ENCODE measurements at regions not wholly inside any gene's neighbourhood (a gene's known extent, or its start where the extent isn't known, plus 50 kb on each side); places are given as distances from the start of the nearest gene placed in this dataset.

GRCh38 chr1:208967334-208967733 lies 616.2 kb upstream of the CAMK1G start:
- Histone ChIP-seq H2AFZ (no peak overlapping the region), H3F3A (ENCODE audit: insufficient read depth) (no peaks in the 10 kb centered on the region), H3K9ac (no peak overlapping the region), H4K20me1 (ENCODE audit: insufficient read depth) (no peaks in the 10 kb centered on the region), H3K4me3 (no peak overlapping the region), H3K9me2 (ENCODE audit: insufficient read depth) (no peaks in the 10 kb centered on the region), H3K9me3 (ENCODE audit: low read depth) (no peaks in the 10 kb centered on the region), H3K4me2 (ENCODE audit: unreplicated experiment) (no peak overlapping the region), H3K4me1 (ENCODE audit: insufficient read depth) (no peaks in the 10 kb centered on the region), H3K27me3 (replicated peaks; ENCODE audit: insufficient read depth) (no peaks in the 10 kb centered on the region), H3K36me3 (ENCODE audit: low read depth) (no peaks in the 10 kb centered on the region), H3K27ac (no peak overlapping the region), H3K79me2 (ENCODE audit: insufficient read depth) (no peaks in the 10 kb centered on the region)
- DNase-seq, result no peak
- no peak for TF ChIP-seq EZH2 (IDR thresholded peaks at IDR 0.05; ENCODE audit: insufficient read depth, poor library complexity, severe bottlenecking)
- TF ChIP-seq EZH2phosphoT487 (IDR thresholded peaks at IDR 0.05; ENCODE audit: insufficient read depth, low read depth), result no peak
- 15 to 29% methylated on average over 4 of the region's 4 CpGs for WGBS, 2 experiments (ENCODE audit: low coverage in 1 of 2, low lambda C conversion rate in 2 of 2, missing lambda C conversion rate in 2 of 2)
- in situ Hi-C loops (cut with MboI), result no loop called here

GRCh38 chr1:208974717-208975116 lies 608.8 kb upstream of the CAMK1G start:
- Histone ChIP-seq H3K27ac (no peak overlapping the region), H3F3A (ENCODE audit: insufficient read depth) (no peaks in the 10 kb centered on the region), H3K4me1 (ENCODE audit: insufficient read depth) (no peaks in the 10 kb centered on the region), H3K79me2 (ENCODE audit: insufficient read depth) (no peaks in the 10 kb centered on the region), H3K9ac (no peak overlapping the region), H3K4me2 (ENCODE audit: unreplicated experiment) (no peak overlapping the region), H3K9me2 (ENCODE audit: insufficient read depth) (no peaks in the 10 kb centered on the region), H2AFZ (no peak overlapping the region), H3K4me3 (no peak overlapping the region), H3K9me3 (ENCODE audit: low read depth) (no peaks in the 10 kb centered on the region), H3K27me3 (replicated peaks; ENCODE audit: insufficient read depth) (no peaks in the 10 kb centered on the region), H4K20me1 (ENCODE audit: insufficient read depth) (no peaks in the 10 kb centered on the region), H3K36me3 (ENCODE audit: low read depth) (no peaks in the 10 kb centered on the region)
- DNase-seq, result no peak
- TF ChIP-seq EZH2phosphoT487 (IDR thresholded peaks at IDR 0.05; ENCODE audit: insufficient read depth, low read depth) (no peak), EZH2 (IDR thresholded peaks at IDR 0.05; ENCODE audit: insufficient read depth, poor library complexity, severe bottlenecking) (no peak)
- 35 to 38% methylated on average over 4 of the region's 4 CpGs for WGBS, 2 experiments (ENCODE audit: low coverage in 1 of 2, low lambda C conversion rate in 2 of 2, missing lambda C conversion rate in 2 of 2)
- in situ Hi-C loops (cut with MboI), result no loop called here

GRCh38 chr1:208975456-208975855 lies 608.1 kb upstream of the CAMK1G start:
- Histone ChIP-seq H3K27me3 (replicated peaks; ENCODE audit: insufficient read depth) (no peaks in the 10 kb centered on the region), H4K20me1 (ENCODE audit: insufficient read depth) (no peaks in the 10 kb centered on the region), H3K4me2 (ENCODE audit: unreplicated experiment) (no peak overlapping the region), H3K9me2 (ENCODE audit: insufficient read depth) (no peaks in the 10 kb centered on the region), H3F3A (ENCODE audit: insufficient read depth) (no peaks in the 10 kb centered on the region), H3K4me1 (ENCODE audit: insufficient read depth) (no peaks in the 10 kb centered on the region), H2AFZ (no peak overlapping the region), H3K27ac (no peak overlapping the region), H3K9me3 (ENCODE audit: low read depth) (no peaks in the 10 kb centered on the region), H3K9ac (no peak overlapping the region), H3K36me3 (ENCODE audit: low read depth) (no peaks in the 10 kb centered on the region), H3K79me2 (ENCODE audit: insufficient read depth) (no peaks in the 10 kb centered on the region), H3K4me3 (no peak overlapping the region)
- DNase-seq, result no peak
- 13 to 21% methylated on average over 2 of the region's 2 CpGs for WGBS, 2 experiments (ENCODE audit: low coverage in 1 of 2, low lambda C conversion rate in 2 of 2, missing lambda C conversion rate in 2 of 2)
- in situ Hi-C loops (cut with MboI), result no loop called here
- TF ChIP-seq EZH2 (IDR thresholded peaks at IDR 0.05; ENCODE audit: insufficient read depth, poor library complexity, severe bottlenecking) (no peak), EZH2phosphoT487 (IDR thresholded peaks at IDR 0.05; ENCODE audit: insufficient read depth, low read depth) (no peak)

GRCh38 chr1:208977012-208977411 lies 606.5 kb upstream of the CAMK1G start:
- Histone ChIP-seq H3K9ac (no peak overlapping the region), H3K9me3 (ENCODE audit: low read depth) (no peaks in the 10 kb centered on the region), H3F3A (ENCODE audit: insufficient read depth) (no peaks in the 10 kb centered on the region), H3K27ac (no peak overlapping the region), H3K4me3 (no peak overlapping the region), H3K36me3 (ENCODE audit: low read depth) (no peaks in the 10 kb centered on the region), H2AFZ (no peak overlapping the region), H3K79me2 (ENCODE audit: insufficient read depth) (no peaks in the 10 kb centered on the region), H3K27me3 (replicated peaks; ENCODE audit: insufficient read depth) (no peaks in the 10 kb centered on the region), H3K4me2 (ENCODE audit: unreplicated experiment) (no peak overlapping the region), H3K4me1 (ENCODE audit: insufficient read depth) (no peaks in the 10 kb centered on the region), H3K9me2 (ENCODE audit: insufficient read depth) (no peaks in the 10 kb centered on the region), H4K20me1 (ENCODE audit: insufficient read depth) (no peaks in the 10 kb centered on the region)
- TF ChIP-seq EZH2 (IDR thresholded peaks at IDR 0.05; ENCODE audit: insufficient read depth, poor library complexity, severe bottlenecking) (no peak), EZH2phosphoT487 (IDR thresholded peaks at IDR 0.05; ENCODE audit: insufficient read depth, low read depth) (no peak)
- peak; percentile 39 for DNase-seq
- in situ Hi-C loops (cut with MboI), result no loop called here

GRCh38 chr1:208977638-208978256 lies 605.8 kb upstream of the CAMK1G start:
- in situ Hi-C loops (cut with MboI), result no loop called here
- DNase-seq, result peak; percentile 56
- no peaks in the 10 kb centered on the region for H3K9me3 ChIP-seq (ENCODE audit: low read depth)
- H2AFZ ChIP-seq, result no peak overlapping the region
- H3K4me1 ChIP-seq (ENCODE audit: insufficient read depth), result no peaks in the 10 kb centered on the region
- no peaks in the 10 kb centered on the region for H3K79me2 ChIP-seq (ENCODE audit: insufficient read depth)
- no peaks in the 10 kb centered on the region for H3F3A ChIP-seq (ENCODE audit: insufficient read depth)
- H3K9ac ChIP-seq, result no peak overlapping the region
- no peaks in the 10 kb centered on the region for H3K9me2 ChIP-seq (ENCODE audit: insufficient read depth)
- 36 to 39% methylated on average over 3 of the region's 3 CpGs for WGBS, 2 experiments (ENCODE audit: low coverage in 1 of 2, low lambda C conversion rate in 2 of 2, missing lambda C conversion rate in 2 of 2)
- TF ChIP-seq EZH2 (IDR thresholded peaks at IDR 0.05; ENCODE audit: insufficient read depth, poor library complexity, severe bottlenecking) (no peak), EZH2phosphoT487 (IDR thresholded peaks at IDR 0.05; ENCODE audit: insufficient read depth, low read depth) (no peak)
- H3K27ac ChIP-seq, result no peak overlapping the region
- H3K36me3 ChIP-seq (ENCODE audit: low read depth), result no peaks in the 10 kb centered on the region
- no peak overlapping the region for H3K4me3 ChIP-seq
- no peaks in the 10 kb centered on the region for H4K20me1 ChIP-seq (ENCODE audit: insufficient read depth)
- H3K27me3 ChIP-seq (replicated peaks; ENCODE audit: insufficient read depth), result no peaks in the 10 kb centered on the region
- H3K4me2 ChIP-seq (ENCODE audit: unreplicated experiment), result no peak overlapping the region
